Fibroblast of skin of left quadriceps (primary cell): ENCODE measurements at regions not wholly inside any gene's neighbourhood (a gene's known extent, or its start where the extent isn't known, plus 50 kb on each side); places are given as distances from the start of the nearest gene placed in this dataset.
A peak's percentile ranks its signal among the peaks of the same experiment; 100 is the strongest.
"Not testable (repeated sequence)": the region's sequence is repeated elsewhere in the genome, so short reads cannot be mapped to it uniquely, and the experiment has no call there.

Source experiments
- DNase-seq, 2 experiments: peaks; one replicate each; pipeline ENCODE4 v3.0.0-alpha.2; 2013; ENCODE audit warnings: low read depth in 2 of 2

DNA sequence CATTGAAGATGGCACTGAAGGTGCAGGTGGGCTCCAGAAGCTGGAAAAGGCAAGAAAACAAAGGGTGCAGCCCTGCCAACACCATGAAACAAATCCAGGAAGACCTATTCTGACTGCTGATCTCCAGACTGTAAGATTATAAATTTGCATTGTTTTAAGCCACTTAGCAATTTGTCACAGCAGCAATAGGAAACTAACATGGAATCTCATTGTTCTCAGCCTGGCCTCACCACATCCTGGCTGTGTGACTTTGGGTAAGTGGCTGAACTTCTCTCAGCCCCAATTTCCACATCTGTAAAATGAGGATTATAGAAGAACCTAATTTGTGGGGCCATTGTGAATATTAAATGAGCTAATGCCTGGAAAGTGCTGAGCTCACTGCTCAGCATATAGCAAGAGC, 160.4 kb upstream of the MAFB start:
- no peak for DNase-seq

DNA sequence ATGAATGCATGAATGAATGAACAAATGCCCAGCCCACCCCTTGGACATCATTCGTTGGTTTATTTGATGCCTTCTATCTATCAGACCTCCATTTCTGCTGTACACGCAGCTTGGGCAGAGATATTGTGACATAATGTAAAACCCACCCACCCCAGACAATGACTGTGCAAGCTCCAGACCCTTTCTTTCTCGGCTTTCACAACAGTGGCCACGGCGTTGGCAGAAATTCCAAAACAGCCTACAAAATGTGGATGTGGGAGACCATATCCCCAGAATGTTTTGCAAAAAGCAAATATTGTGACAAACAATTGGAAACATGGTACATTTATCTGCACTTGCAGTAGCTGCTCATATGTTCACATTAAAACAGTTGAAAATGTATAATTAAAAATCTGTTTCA, 162.0 kb upstream of the MAFB start:
- DNase-seq: no peak

DNA sequence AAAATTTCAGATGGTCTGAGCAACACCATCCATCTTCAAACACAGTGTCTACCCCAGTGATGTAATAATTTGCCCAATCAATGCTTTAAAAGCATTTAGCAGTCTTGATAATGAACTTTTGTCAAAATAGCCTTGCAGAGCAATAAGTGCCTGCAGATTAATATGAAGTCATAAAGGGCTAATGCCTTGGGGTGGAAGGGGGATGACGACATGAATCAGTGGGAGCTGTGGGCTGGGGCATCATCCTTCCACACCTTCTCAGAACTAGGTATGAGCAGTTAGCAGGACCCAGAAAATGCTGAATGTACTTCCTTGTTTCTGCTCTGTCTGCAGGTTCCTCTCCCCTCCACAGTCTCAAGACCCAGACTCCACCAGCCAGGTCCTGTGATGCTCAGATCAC, 166.2 kb upstream of the MAFB start:
- DNase-seq: no peak

DNA sequence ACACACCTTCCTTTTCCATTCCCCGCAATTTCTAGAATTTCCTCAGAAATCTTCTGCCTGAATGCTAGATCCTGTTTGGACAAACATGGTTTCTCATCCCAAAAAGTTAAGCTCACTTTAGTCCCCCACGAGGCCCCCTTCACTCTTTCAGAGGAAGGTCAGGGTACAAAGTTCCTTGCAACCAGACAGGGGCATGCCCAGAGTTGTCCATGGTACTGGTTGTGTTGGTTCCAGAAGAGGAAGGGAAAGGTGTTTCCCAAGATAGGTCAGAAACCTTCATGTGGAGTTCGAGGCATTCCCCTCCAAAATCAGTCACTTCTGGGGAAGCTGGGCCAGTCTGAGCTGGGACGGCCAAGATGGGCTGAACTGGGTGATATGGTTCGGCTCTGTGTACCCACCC, 167.6 kb upstream of the MAFB start:
- no peak for DNase-seq

DNA sequence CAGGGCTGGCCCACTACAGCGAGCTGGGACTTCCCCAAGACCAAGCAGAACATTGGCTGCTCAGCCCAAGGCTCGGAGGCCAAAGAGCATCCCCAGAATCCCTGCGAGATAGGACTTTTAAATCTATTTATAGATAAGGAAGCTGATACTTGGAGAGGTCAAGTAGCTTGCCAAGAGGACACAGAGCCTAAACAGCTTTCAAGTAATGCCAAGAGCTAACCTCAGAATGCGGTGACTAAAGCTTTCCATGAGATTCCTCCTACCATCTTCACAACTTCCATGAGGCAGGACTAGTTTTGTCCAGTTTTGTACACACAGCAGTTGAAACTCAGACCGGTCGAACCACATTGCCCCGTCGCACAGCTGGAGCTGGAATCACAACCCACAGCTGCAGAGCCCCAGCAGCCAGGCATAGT, 168.1 kb upstream of the TOP1 start:
- peak; percentile 8 to 17 for DNase-seq

DNA sequence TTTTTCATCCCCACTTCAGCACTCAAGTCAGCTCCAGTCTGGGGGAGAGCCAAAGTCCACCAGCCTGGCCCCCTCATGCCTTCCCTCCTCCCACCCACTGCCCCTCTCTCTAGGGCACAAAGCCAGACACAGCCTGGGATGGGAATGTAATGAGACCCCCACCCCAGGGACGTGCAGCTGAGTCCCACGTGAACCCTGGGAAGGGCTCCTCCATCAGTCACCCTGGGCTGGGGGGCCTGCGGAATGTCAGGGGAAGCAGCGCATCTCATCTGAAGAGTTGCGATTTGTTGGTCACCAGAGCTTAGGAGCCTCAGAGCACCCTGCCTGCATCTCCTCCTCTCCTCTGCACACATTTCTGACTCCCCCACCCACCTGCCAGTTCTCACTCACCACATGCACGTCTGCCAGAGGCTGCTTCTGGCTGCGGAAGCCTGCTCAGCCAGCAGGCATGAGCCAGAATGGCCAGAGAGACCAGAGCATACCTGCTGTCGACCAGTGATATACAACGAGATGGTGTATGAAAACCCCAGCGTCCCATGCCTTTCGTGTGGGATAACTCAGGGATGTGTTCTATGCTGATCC, 167.1 kb upstream of the TOP1 start:
- DNase-seq: no peak

DNA sequence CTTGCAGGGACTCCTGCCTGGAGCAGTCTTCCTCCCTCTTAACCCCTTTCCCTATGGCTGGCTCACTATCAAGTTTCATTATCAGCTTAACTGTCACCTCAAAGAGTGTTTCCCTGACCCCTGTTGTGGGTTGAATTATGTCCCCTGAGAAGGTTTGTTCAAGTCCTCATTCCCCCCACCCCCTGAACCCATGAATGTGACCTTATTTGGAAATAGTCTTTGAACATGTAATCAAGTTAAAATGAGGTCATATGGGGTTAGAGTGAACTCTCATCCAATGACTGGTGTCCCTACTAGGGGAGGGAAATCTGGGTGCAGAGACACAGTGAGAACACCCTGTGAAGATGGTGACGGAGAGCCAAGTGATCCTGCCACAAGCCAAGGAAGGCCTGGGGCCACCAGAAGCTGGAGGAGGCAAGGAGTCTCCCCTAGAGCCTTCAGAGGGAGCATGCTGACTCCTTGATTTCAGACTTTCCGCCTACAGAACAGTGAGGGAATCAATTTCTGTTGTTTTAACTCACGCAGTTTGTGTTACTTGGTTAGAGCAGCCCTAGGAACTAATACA, 165.2 kb upstream of the TOP1 start:
- DNase-seq: no peak

DNA sequence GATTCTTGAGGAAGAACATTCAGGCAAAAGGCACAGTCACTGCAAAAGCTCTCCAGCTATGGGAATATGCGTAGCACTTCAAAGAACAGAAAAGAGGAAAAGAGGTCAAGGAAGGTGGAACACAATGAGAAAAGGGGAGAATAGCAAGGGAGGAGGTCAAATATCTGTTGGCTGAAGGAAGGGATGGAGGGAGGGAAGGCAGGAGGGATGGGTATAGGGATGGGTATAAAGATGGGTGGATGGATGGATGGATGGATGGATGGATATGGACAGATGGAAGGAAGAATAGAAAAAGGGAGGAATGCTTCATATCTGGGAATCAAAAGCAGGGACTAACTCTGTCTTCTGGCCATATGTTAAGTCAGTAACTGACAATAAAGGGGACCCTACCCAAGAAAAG, 164.2 kb upstream of the TOP1 start:
- DNase-seq: no peak

DNA sequence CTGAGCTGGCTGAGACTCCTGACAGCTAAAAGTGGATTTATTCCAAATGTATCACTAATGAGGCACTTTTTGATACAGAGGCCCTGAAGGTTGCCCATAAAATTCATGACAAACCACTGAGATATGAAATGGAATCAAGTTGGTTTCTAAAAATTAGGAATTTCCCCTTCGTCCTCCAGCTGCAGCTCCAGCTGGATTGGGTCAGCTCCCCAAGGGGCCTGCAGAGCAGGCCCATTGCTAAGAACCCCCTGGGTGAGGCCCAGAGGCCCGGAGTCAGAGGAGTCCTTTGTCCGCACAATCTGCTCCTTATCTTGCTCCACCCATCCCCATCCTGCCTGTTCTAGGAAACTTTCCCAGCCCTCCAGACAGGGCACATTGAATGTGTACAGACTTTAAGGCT, 163.5 kb upstream of the TOP1 start:
- no peak for DNase-seq

DNA sequence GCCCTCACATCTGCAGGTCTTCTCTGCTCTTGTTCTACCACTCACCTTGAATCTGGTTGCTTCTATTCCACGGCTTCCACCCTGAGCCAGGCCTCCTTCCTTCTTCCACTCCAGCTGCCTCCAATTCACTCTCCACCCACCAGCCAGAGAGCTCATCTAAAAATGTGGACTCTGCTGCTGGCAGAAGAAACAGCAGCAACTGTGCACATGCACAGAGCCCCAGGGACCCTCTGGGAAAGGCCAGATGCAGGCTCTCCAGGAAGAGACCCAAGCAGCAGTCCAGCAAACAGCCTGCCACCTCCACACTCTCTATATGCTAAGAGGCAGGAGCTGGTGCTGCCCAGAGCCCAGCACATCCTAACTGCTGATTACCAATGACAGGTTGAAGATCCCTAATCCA, 162.6 kb upstream of the TOP1 start:
- no peak for DNase-seq

DNA sequence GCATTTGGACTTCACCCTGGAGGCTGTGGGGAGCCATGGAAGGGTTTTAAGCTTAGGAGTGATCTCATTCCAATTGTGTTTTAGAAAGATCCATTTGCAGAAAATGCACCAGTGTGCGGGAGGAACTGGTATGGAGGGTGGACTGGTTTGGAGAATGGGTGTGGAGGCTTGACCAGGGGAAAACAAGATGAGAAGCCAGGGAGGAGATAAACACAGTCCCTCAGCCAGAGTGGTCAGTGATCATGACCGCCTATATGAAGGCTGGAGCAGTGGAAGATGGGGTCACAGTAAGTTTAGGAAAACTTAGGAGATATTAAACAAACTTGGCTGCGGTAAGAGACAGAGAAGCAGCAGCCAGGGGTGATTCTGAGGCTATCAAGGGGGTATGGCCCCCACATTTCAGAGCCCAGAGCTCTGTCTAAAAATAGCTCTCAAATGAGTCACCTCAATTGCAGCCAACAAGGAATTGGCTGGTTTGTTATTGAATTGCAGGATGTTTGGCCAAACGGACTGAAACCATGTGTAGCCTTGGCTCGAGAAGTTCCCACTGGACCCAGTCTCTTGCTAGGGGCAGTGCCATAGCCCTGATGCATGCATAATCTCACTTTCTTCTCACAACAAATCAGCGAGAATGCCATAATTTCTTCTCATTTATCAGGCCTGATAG, 159.9 kb upstream of the TOP1 start:
- peak; percentile 32 to 33 for DNase-seq

DNA sequence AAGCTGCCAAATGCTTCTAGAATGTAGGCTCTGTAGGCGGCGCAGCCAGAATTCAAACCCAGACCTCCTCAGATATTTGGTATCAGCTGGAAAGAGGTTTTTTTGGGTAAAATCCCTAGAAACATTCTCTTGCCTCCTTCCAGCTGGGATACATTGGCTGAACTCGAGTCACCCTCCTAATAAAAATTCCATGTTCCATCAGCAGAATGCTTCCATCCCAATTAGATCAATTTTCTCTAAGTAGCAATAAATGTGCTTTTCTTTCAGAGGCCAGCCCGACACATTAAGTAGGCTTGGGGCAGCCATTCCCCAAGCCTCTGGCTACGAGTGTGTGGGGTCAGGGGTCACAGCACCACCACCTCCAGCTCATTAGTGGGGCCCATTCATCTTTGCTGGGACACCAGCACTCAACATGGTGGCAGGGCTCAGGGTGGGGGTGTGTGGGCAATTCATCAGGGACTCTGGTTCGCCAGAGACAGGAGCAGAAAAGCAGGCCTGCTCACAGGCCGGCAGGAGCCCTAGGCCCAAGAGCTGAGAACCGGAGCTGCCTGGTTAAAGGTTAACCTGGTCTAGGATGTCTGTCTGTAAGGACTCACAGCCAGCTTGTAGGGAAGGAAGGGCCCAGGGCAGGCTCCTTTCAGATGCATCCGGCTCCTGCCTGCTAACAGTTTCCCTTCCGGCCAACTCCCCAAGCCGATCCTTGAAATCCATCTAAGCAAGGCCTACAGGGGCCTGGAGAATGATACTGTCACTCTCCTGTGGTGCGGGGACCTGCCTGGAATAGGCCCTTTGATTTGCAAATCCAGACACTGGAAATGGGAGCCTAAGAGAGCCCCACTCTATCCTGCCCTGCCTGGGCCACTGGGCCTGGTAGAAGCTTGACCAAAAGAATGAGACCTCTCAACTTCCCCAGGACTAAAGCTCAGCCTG, 159.1 kb upstream of the TOP1 start:
- no peak for DNase-seq

DNA sequence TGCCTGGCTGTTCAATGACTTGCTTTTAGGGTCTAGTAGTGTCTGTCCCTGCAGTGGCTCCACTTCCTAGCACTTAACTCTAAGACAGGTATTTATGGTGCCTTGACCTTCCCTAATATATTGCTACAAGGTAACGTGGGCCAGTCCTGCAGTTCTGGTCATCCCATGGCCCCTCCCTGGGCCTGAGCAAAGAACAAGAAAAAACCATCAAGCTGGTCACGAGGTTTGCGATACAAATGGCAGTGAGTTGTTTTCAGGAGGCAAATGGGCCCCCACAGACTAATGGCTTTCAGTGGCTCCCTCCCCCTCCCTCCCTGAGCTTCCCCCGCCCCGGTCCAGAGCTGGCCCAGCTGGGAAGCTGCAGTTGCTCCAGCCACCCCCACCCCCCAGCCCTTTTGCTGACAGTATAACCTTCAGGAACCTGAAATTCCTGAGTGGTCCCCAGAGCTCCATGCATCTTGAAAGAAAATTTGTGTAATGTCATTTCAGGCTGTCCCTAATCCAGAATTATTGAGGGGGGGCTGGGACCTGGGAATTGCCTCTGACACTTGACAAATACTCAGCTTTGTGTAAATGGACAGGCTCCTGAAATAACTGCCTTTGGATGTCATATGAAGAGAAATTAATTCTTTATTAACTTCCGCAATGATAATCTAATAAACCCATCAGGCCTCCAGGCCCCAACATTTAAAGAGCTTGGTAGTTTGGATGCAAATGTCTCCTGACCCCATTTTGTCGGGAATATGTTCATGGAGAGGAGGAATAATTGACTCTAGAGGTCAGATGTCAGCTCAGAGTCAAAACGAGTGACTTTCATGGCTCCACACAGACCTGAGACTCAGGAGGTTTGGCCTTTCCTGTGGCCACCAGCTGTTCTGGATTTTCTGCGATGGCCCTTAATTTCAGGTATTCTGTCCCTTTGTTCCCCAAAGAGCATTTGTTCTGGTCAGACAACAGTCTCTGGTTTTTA, 153.2 kb upstream of the TOP1 start:
- no peak for DNase-seq

DNA sequence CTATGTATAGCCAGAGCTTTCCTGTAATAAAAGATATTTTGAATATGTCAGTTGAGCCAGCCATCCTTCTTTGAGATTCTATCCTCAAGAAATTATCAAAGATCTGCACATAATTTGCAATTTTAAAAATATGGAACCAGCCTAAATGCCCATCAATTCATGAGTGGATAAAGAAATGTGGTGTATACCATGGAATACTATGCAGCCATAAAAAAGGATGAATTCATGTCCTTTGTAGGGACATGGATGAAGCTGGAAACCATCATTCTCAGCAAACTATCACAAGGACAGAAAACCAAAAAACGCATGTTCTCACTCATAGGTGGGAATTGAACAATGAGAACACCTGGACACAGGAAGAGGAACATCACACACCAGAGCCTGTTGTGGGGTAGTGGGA, 150.5 kb upstream of the TOP1 start:
- not testable (repeated sequence) for DNase-seq

DNA sequence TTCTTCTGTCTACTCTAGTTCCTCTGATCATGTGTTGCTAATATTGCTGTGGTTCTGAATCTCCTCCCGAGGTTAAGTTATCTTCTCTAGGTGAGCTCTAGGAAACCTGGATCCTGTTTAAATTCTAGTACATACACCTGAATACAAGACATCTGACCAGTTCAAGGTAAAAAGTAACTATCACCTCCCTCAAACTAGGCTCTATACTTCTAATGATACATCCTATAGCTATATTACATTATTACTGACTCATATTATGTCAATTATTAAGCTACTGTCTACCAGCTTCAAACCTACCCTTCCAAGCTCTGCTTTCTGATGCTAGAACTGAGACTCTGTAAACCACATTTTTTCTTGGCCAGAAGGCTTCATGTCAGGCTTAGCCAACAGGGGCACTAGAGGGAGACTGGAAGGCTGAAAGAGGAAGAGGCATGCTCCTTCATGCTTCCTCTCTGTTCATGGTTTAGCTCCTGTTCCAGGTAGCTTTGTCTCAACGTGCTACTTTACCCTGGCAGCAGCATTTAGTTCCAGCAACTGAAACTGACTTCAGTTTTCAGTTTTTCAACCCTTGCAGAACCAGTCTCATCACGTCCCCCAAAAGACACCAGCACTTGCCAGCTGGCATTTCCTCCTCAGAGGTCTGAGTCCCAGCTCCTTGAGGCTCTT, 148.4 kb upstream of the TOP1 start:
- no peak for DNase-seq

DNA sequence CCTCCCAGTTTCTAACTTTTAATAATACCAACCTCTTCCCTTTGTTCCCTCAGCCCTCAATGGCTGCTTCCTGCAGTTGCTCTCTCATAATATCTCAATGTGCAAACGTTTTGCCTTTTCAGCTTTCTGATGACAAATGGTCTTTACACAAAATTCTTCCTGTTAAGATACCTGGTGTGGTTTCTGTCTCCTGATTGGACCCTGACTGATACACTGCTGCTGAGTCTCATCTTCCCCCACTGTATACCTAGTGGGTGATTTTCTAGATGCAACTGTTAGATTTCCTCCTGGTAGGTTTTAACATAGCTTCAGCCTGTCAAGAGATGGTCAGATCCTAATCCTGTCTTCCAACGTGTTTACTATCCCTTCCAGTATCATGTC, 147.9 kb upstream of the TOP1 start:
- no peak for DNase-seq

DNA sequence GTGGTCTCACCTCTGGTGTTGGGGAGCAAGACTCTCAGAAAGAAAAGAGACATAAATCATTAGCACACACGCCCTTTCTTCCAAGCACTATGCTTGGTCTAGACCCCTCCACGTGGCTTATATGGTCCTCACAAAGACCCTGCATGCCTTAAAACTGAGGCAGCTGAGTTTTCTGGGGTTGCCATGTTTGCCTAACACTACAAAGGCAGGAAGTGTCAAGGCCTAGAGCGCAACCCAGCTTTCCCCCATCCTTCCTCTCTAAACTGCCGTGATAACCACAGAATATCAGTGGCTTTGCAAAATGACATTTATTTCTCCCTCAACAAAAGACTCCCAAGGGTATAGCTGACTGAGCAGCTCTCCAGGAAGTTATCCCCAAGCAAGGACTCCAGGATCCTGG, 146.5 kb upstream of the TOP1 start:
- no peak for DNase-seq

DNA sequence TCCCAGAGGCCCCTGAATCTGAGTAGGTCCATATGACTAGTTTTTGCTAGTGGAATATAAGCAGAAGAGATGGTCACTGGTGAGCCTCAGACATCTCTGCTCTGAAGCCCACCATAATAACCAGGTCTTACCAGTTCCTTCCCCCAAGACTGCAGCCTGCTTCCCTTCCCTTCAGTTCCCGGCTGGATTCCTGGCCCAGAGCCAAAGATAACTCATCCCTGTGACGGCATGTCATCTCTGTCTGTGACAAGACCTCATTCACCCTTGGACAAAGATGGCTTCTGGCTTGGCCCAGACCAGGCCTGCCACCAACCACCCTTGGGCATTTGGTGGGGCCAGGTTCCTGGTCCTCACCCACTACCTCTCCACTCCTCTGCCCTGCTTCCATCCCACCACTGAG, 145.5 kb upstream of the TOP1 start:
- no peak for DNase-seq

DNA sequence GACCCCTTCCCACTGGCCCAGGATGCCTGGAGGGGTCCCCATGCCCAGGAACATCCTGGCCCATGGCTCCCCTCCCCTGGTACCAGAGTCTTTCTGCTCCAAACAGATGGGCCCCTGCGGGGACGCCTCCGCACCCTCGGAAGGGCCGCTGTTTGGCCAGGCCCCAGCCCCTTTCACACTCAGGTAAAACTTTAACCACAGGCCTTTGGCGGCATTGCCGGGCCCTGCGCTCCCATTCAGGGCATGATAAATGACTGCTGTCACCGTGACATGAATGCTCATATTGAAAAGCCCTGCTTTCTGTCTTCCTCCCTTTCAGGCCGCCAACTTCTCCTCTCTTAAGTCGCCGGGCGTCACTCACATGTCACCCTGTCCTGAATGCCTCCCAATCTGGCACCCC, 141.5 kb upstream of the TOP1 start:
- DNase-seq: no peak

DNA sequence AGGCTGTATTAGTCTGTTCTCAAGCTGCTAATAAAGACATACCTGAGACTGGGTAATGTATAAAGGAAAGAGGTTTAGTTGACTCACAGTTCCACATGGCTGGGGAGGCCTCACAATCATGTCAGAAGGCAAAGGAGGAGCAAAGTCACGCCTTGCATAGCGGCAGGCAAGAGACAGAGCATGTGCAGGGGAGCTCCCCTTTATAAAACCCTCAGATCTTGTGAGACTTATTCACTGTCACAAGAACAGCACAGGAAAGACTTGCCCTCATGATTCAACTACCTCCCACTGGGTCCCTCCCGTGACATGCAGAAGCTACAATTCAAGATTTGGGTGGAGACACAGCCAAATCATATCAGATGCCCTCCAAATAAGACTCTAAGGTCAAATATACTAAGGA, 139.4 kb upstream of the TOP1 start:
- DNase-seq: not testable (repeated sequence)

DNA sequence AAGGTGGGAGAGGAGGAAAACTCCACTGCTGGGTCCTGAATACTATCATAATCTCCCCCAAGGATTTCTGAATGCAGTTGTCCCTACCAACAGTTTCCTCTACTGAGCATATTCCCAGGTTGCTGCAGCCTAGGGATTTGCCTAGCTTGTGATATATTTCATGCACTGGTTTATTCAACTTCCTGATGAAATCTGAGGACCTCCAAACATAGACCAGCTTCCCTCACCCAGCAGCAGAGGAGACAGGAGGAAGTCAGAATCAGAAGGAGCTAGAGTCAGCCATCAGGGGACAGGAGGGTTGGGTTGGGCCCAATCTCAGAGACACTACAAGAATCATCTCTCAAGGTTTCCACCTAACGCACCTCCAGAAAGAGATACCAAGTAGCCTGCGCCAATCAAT, 138.4 kb upstream of the TOP1 start:
- no peak for DNase-seq
